GM12891 (cell line): ENCODE measurements at regions not wholly inside any gene's neighbourhood (a gene's known extent, or its start where the extent isn't known, plus 50 kb on each side); places are given as distances from the start of the nearest gene placed in this dataset.
"Not testable (repeated sequence)": the region's sequence is repeated elsewhere in the genome, so short reads cannot be mapped to it uniquely, and the experiment has no call there.

Source experiments
- DNase-seq: peaks from one replicate; pipeline ENCODE4 v3.0.0; 2011; ENCODE audit warnings: low spot score; ENCODE audit not compliant: insufficient read length
- FAIRE-seq: peaks from 2 replicates; lab custom pipeline; 2011; peaks lifted over from hg19 to GRCh38; lab: Jason Lieb, UNC
- PAX5 ChIP-seq: IDR thresholded peaks from 2 replicates; pipeline ENCODE4 v1.6.1; 2011; ENCODE audit warnings: low read length, moderate library complexity, mild to moderate bottlenecking; ENCODE audit not compliant: insufficient read depth, severe bottlenecking
- POLR2A ChIP-seq: IDR thresholded peaks from 2 replicates; pipeline ENCODE4 v1.6.1; 2011; ENCODE audit warnings: low read depth, low read length, control low read depth
- POLR2AphosphoS5 ChIP-seq: IDR thresholded peaks from 2 replicates; pipeline ENCODE4 v1.6.1; 2011; ENCODE audit warnings: low read depth, low read length, control low read depth
- POU2F2 ChIP-seq: IDR thresholded peaks from 2 replicates; pipeline ENCODE4 v1.6.1; 2011; ENCODE audit warnings: low read depth, mild to moderate bottlenecking, control low read depth, low read length, moderate library complexity
- SPI1 ChIP-seq: IDR thresholded peaks from 2 replicates; pipeline ENCODE4 v1.6.1; 2011; ENCODE audit warnings: low read depth, low read length, control low read depth
- TAF1 ChIP-seq: IDR thresholded peaks from 2 replicates; pipeline ENCODE4 v1.6.1; 2011; ENCODE audit warnings: low read depth, low read length, control low read depth

GRCh38 chrX:98071331-98071730 lies 1187.6 kb downstream of the RPA4 start:
- DNase-seq = no peak
- FAIRE-seq = no peak
- no peak for TF ChIP-seq POLR2AphosphoS5
- no peak for TF ChIP-seq POLR2A
- no peak for TF ChIP-seq PAX5
- no peak for TF ChIP-seq TAF1
- TF ChIP-seq POU2F2 = no peak
- TF ChIP-seq SPI1 = no peak

- no peak for FAIRE-seq
- DNase-seq = no peak
- TF ChIP-seq POLR2A (no peak), PAX5 (no peak), TAF1 (no peak), SPI1 (no peak), POU2F2 (no peak), POLR2AphosphoS5 (no peak)
Observed at GRCh38 chrX:98077440-98077839, 1193.7 kb downstream of the RPA4 start.

GRCh38 chrX:98111684-98112083 lies 1228.0 kb downstream of the RPA4 start:
- FAIRE-seq = no peak
- DNase-seq = no peak
- TF ChIP-seq POLR2A (no peak), SPI1 (no peak), POU2F2 (no peak), TAF1 (no peak), PAX5 (no peak), POLR2AphosphoS5 (no peak)

- no peak for TF ChIP-seq PAX5
- no peak for TF ChIP-seq POLR2A
- no peak for TF ChIP-seq POU2F2
- TF ChIP-seq SPI1 = no peak
- TF ChIP-seq TAF1 = no peak
- no peak for TF ChIP-seq POLR2AphosphoS5
- no peak for FAIRE-seq
- no peak for DNase-seq
Observed at GRCh38 chrX:98114021-98114420, 1230.3 kb downstream of the RPA4 start.

GRCh38 chrX:98141466-98141865 lies 1257.8 kb downstream of the RPA4 start:
- TF ChIP-seq POLR2A = no peak
- no peak for TF ChIP-seq TAF1
- no peak for TF ChIP-seq SPI1
- no peak for TF ChIP-seq POLR2AphosphoS5
- TF ChIP-seq PAX5 = no peak
- TF ChIP-seq POU2F2 = no peak
- DNase-seq (no peak), FAIRE-seq (no peak)

GRCh38 chrX:98191003-98191402 lies 1307.3 kb downstream of the RPA4 start:
- TF ChIP-seq PAX5 = no peak
- no peak for TF ChIP-seq SPI1
- TF ChIP-seq POLR2A = no peak
- no peak for TF ChIP-seq TAF1
- no peak for TF ChIP-seq POLR2AphosphoS5
- no peak for TF ChIP-seq POU2F2
- FAIRE-seq = no peak
- DNase-seq = no peak

- FAIRE-seq (no peak), DNase-seq (no peak)
- no peak for TF ChIP-seq POU2F2
- no peak for TF ChIP-seq POLR2A
- TF ChIP-seq TAF1 = no peak
- peak; percentile 82 for TF ChIP-seq SPI1
Observed at GRCh38 chrX:98194036-98194435, 1310.3 kb downstream of the RPA4 start.

- DNase-seq (no peak), FAIRE-seq (no peak)
- no peak for TF ChIP-seq PAX5
- no peak for TF ChIP-seq POLR2A
- no peak for TF ChIP-seq POU2F2
Observed at GRCh38 chrX:98203800-98204199, 1320.1 kb downstream of the RPA4 start.

GRCh38 chrX:98207947-98208346 lies 1324.2 kb downstream of the RPA4 start:
- FAIRE-seq (no peak), DNase-seq (no peak)
- TF ChIP-seq POLR2AphosphoS5 (no peak), PAX5 (no peak), TAF1 (no peak), SPI1 (no peak), POLR2A (no peak), POU2F2 (no peak)

GRCh38 chrX:98231003-98231402 lies 1347.3 kb downstream of the RPA4 start:
- FAIRE-seq (no peak), DNase-seq (no peak)
- TF ChIP-seq SPI1 = no peak
- TF ChIP-seq POLR2A = no peak
- no peak for TF ChIP-seq POLR2AphosphoS5
- no peak for TF ChIP-seq PAX5
- TF ChIP-seq TAF1 = no peak
- no peak for TF ChIP-seq POU2F2

- not testable (repeated sequence) for FAIRE-seq, DNase-seq
Observed at GRCh38 chrX:98240061-98240460, 1356.4 kb downstream of the RPA4 start.
